ENCODE measurements at regions not wholly inside any gene's neighbourhood (a gene's known extent, or its start where the extent isn't known, plus 50 kb on each side); places are given as distances from the start of the nearest gene placed in this dataset.

- no peak for TF ChIP-seq CTCF (conservative IDR thresholded peaks at IDR 0.05)
- no peak for TF ChIP-seq EZH2 (IDR thresholded peaks at IDR 0.05; ENCODE audit: low read depth)
Observed at GRCh38 chr12:127571578-127571977, 695.4 kb upstream of the TMEM132C start.
